ENCODE measurements at regions not wholly inside any gene's neighbourhood (a gene's known extent, or its start where the extent isn't known, plus 50 kb on each side); places are given as distances from the start of the nearest gene placed in this dataset.
"Not testable (repeated sequence)": the region's sequence is repeated elsewhere in the genome, so short reads cannot be mapped to it uniquely, and the experiment has no call there.

GRCh38 chrX:37096422-37097124 is 88.4 kb downstream of the FAM47C start:
- H3K36me3 ChIP-seq (ENCODE audit: control insufficient read depth, insufficient read depth, low read length); H3K4me3 ChIP-seq (ENCODE audit: low read depth in 2 of 2, low read length in 2 of 2); CTCF ChIA-PET; H3K27me3 ChIP-seq (ENCODE audit: control insufficient read depth, insufficient read depth, low read length); ATAC-seq; in situ Hi-C loops (cut with HindIII; ENCODE audit: low pct_unique_long_range_greater_than_20kb, low sequenced_read_pairs); H3K4me1 ChIP-seq (ENCODE audit: control insufficient read depth, insufficient read depth, low read length); POLR2A ChIA-PET; DNase-seq (ENCODE audit: low read depth, low spot score); intact Hi-C loops (cut with micrococcal nuclease; ENCODE audit: unreplicated experiment); BruUV-seq (replicated peaks); H3K9me3 ChIP-seq (ENCODE audit: control insufficient read depth, insufficient read depth, low read depth, low read length); H3K27ac ChIP-seq (ENCODE audit: low read length): not testable (repeated sequence)

Measured in Panc1 (cell line).